ENCODE measurements at regions not wholly inside any gene's neighbourhood (a gene's known extent, or its start where the extent isn't known, plus 50 kb on each side); places are given as distances from the start of the nearest gene placed in this dataset.
"Not testable (repeated sequence)": the region's sequence is repeated elsewhere in the genome, so short reads cannot be mapped to it uniquely, and the experiment has no call there.

DNA sequence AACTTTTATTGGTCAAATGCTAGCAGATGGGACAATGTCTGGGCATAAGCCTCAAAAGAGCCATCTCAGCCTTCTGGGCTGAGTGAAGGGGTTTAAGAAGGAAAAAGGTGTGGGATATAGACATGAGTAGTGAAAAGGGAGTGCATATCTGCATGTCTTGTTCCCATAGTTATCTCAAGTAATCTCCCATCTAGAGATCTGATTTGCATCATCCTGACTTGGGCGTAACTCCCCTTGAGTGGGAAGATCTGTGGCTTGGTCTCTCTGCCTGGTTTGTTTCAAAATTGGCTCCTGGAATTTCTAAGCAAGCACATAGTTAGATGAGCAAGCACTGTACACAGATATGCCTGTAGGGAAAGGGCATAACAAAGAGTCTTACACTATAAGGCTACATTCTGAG lies 228.9 kb downstream of the SPATA31A6 start:
- H3K9me3 ChIP-seq (ENCODE audit: insufficient read depth in 2 of 2, low read depth in 1 of 2, low read length in 1 of 2); H2BK20ac ChIP-seq (ENCODE audit: low read length); H2BK120ac ChIP-seq (replicated peaks; ENCODE audit: low read depth, low read length); H4K5ac ChIP-seq (ENCODE audit: insufficient read length, low read depth, low read length); H3K14ac ChIP-seq (ENCODE audit: insufficient read length); H3K23ac ChIP-seq (ENCODE audit: insufficient read length); H2AK5ac ChIP-seq (ENCODE audit: low read depth, low read length); H3K79me2 ChIP-seq (ENCODE audit: control insufficient read depth in 1 of 2, insufficient read depth in 2 of 2, low read length in 2 of 2); H4K20me1 ChIP-seq (replicated peaks in 1 of 2; ENCODE audit: control insufficient read depth in 1 of 2, insufficient read depth in 2 of 2, low read length in 2 of 2); H3K56ac ChIP-seq (replicated peaks; ENCODE audit: insufficient read length, low read depth, low read length); H3K4me2 ChIP-seq (ENCODE audit: insufficient read depth in 1 of 2, low read depth in 2 of 2, low read length in 2 of 2); DNase-seq (ENCODE audit: low read depth in 1 of 2, low spot score in 2 of 2); CTCF ChIA-PET (ENCODE audit: partially characterized antibody); H4K8ac ChIP-seq (ENCODE audit: extremely low read depth, insufficient read depth, low read length); H3K18ac ChIP-seq (ENCODE audit: extremely low read depth, low read length); H4K91ac ChIP-seq (replicated peaks; ENCODE audit: insufficient read length, low read length); H2BK15ac ChIP-seq (ENCODE audit: low read length); H3K9ac ChIP-seq (replicated peaks in 1 of 4; ENCODE audit: extremely low read depth in 1 of 4, low read depth in 3 of 4, low read length in 3 of 4); H2BK5ac ChIP-seq (ENCODE audit: low read depth, low read length); H3K79me1 ChIP-seq (ENCODE audit: low read depth, low read length); H3K23me2 ChIP-seq (ENCODE audit: low read depth, low read length); FAIRE-seq; H2AFZ ChIP-seq (ENCODE audit: low read length); POLR2A ChIA-PET (ENCODE audit: partially characterized antibody); H3K4ac ChIP-seq (replicated peaks; ENCODE audit: insufficient read length, low read depth, low read length); H2BK12ac ChIP-seq (ENCODE audit: low read depth, low read length); H3K4me3 ChIP-seq (ENCODE audit: extremely low read depth in 1 of 4, insufficient read depth in 2 of 4, low read depth in 3 of 4, low read length in 4 of 4); H3K27ac ChIP-seq (ENCODE audit: low read depth, low read length); H3K36me3 ChIP-seq (ENCODE audit: control insufficient read depth in 2 of 4, insufficient read depth in 4 of 4, low read length in 3 of 4); H3K27me3 ChIP-seq (replicated peaks in 1 of 4; ENCODE audit: control insufficient read depth in 3 of 4, extremely low read depth in 1 of 4, insufficient read depth in 3 of 4, low read length in 3 of 4); H3K4me1 ChIP-seq (replicated peaks in 1 of 4; ENCODE audit: control insufficient read depth in 3 of 4, insufficient read depth in 4 of 4, low read length in 3 of 4): not testable (repeated sequence)
- 89% methylated on average over 1 of the region's 1 CpG; no CpG with 5 or more reads in 1 of the 2 experiments for WGBS, 2 experiments (ENCODE audit: extremely low coverage in 1 of 2, insufficient coverage in 1 of 2, insufficient read length in 1 of 2, insufficient replicate concordance in 2 of 2, low coverage in 1 of 2, low lambda C conversion rate in 2 of 2, missing lambda C conversion rate in 1 of 2)

DNA sequence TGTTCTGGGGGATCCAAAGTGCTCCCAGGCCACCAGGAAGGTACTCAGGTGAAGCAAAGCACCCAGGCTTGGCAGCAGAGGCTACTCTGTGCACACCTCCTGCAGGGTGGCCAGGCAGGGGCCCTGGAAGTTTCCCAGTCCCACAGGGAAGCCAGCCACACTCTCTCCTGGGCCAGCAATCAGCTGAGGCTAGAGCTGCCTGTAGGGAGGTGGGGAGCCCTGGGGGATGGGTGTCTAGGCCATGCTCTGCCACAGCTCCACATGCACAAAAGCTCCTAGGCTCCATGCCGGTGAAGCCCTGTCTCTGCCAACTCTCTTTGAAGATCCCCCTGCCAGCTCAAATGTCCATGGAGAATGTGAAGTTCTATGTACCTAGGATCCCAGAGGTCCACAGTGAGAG lies 231.4 kb downstream of the SPATA31A6 start:
- H3K4me3 ChIP-seq (ENCODE audit: extremely low read depth in 1 of 4, insufficient read depth in 2 of 4, low read depth in 3 of 4, low read length in 4 of 4); H3K79me2 ChIP-seq (ENCODE audit: control insufficient read depth in 1 of 2, insufficient read depth in 2 of 2, low read length in 2 of 2); H3K23ac ChIP-seq (ENCODE audit: insufficient read length); FAIRE-seq; H3K23me2 ChIP-seq (ENCODE audit: low read depth, low read length); POLR2A ChIA-PET (ENCODE audit: partially characterized antibody); H3K18ac ChIP-seq (ENCODE audit: extremely low read depth, low read length); H2AK5ac ChIP-seq (ENCODE audit: low read depth, low read length); H3K14ac ChIP-seq (ENCODE audit: insufficient read length); H4K5ac ChIP-seq (ENCODE audit: insufficient read length, low read depth, low read length); H3K27me3 ChIP-seq (replicated peaks in 1 of 4; ENCODE audit: control insufficient read depth in 3 of 4, extremely low read depth in 1 of 4, insufficient read depth in 3 of 4, low read length in 3 of 4); H3K27ac ChIP-seq (ENCODE audit: low read depth, low read length); H3K36me3 ChIP-seq (ENCODE audit: control insufficient read depth in 2 of 4, insufficient read depth in 4 of 4, low read length in 3 of 4); H2BK20ac ChIP-seq (ENCODE audit: low read length); H2BK5ac ChIP-seq (ENCODE audit: low read depth, low read length); H4K91ac ChIP-seq (replicated peaks; ENCODE audit: insufficient read length, low read length); H2BK12ac ChIP-seq (ENCODE audit: low read depth, low read length); H3K4ac ChIP-seq (replicated peaks; ENCODE audit: insufficient read length, low read depth, low read length); H2AFZ ChIP-seq (ENCODE audit: low read length); DNase-seq (ENCODE audit: low read depth in 1 of 2, low spot score in 2 of 2); H4K20me1 ChIP-seq (replicated peaks in 1 of 2; ENCODE audit: control insufficient read depth in 1 of 2, insufficient read depth in 2 of 2, low read length in 2 of 2); H3K4me2 ChIP-seq (ENCODE audit: insufficient read depth in 1 of 2, low read depth in 2 of 2, low read length in 2 of 2); H3K4me1 ChIP-seq (replicated peaks in 1 of 4; ENCODE audit: control insufficient read depth in 3 of 4, insufficient read depth in 4 of 4, low read length in 3 of 4); H2BK120ac ChIP-seq (replicated peaks; ENCODE audit: low read depth, low read length); H2BK15ac ChIP-seq (ENCODE audit: low read length); H3K9me3 ChIP-seq (ENCODE audit: insufficient read depth in 2 of 2, low read depth in 1 of 2, low read length in 1 of 2); H3K56ac ChIP-seq (replicated peaks; ENCODE audit: insufficient read length, low read depth, low read length); H3K79me1 ChIP-seq (ENCODE audit: low read depth, low read length); CTCF ChIA-PET (ENCODE audit: partially characterized antibody); H3K9ac ChIP-seq (replicated peaks in 1 of 4; ENCODE audit: extremely low read depth in 1 of 4, low read depth in 3 of 4, low read length in 3 of 4); H4K8ac ChIP-seq (ENCODE audit: extremely low read depth, insufficient read depth, low read length): not testable (repeated sequence)
- no CpG with 5 or more reads among the region's 1 CpG for WGBS, 2 experiments (ENCODE audit: extremely low coverage in 1 of 2, insufficient coverage in 1 of 2, insufficient read length in 1 of 2, insufficient replicate concordance in 2 of 2, low coverage in 1 of 2, low lambda C conversion rate in 2 of 2, missing lambda C conversion rate in 1 of 2)
